Mesenchymal stem cell (in vitro differentiated cells and primary cell): ENCODE measurements at regions not wholly inside any gene's neighbourhood (a gene's known extent, or its start where the extent isn't known, plus 50 kb on each side); places are given as distances from the start of the nearest gene placed in this dataset.

Source experiments
- DNase-seq: peaks from one replicate; pipeline ENCODE4 v3.0.0-alpha.2; 2013
- H2AFZ ChIP-seq: one replicate; pipeline ENCODE4 v1.6.1; 2013; ENCODE audit warnings: low read depth, mild to moderate bottlenecking, control low read depth, inconsistent platforms, low read length, moderate library complexity
- H2AK5ac ChIP-seq: 2 replicates; pipeline ENCODE4 v1.6.1; 2013; ENCODE audit warnings: low read length, moderate library complexity, mild to moderate bottlenecking, inconsistent platforms; ENCODE audit not compliant: severe bottlenecking
- H2BK120ac ChIP-seq: one replicate; pipeline ENCODE4 v1.6.1; 2013; ENCODE audit warnings: low read depth, mild to moderate bottlenecking, inconsistent platforms, low read length, moderate library complexity
- H2BK12ac ChIP-seq, 2 experiments: one replicate each; pipeline ENCODE4 v1.6.1; 2013; ENCODE audit warnings: inconsistent platforms in 2 of 2, low read length in 2 of 2, mild to moderate bottlenecking in 2 of 2, moderate library complexity in 2 of 2, control low read depth in 1 of 2
- H2BK15ac ChIP-seq: one replicate; pipeline ENCODE4 v1.6.1; 2013; ENCODE audit warnings: mild to moderate bottlenecking, low read depth, inconsistent platforms; ENCODE audit not compliant: poor library complexity, severe bottlenecking
- H2BK5ac ChIP-seq: 2 replicates; pipeline ENCODE4 v1.6.1; 2013; ENCODE audit warnings: low read depth, mild to moderate bottlenecking, low read length, control low read depth, inconsistent platforms; ENCODE audit not compliant: poor library complexity, severe bottlenecking
- H3K14ac ChIP-seq, 2 experiments: one replicate each; pipeline ENCODE4 v1.6.1; 2013; ENCODE audit warnings: inconsistent platforms in 2 of 2, low read length in 2 of 2, control low read depth in 1 of 2, mild to moderate bottlenecking in 1 of 2, moderate library complexity in 1 of 2
- H3K18ac ChIP-seq, 2 experiments: one replicate each; pipeline ENCODE4 v1.6.1; 2013; ENCODE audit warnings: inconsistent platforms in 2 of 2, low read length in 2 of 2, control low read depth in 1 of 2, low read depth in 1 of 2, mild to moderate bottlenecking in 1 of 2
- H3K23ac ChIP-seq, 2 experiments: one replicate each; pipeline ENCODE4 v1.6.1; 2013; ENCODE audit warnings: inconsistent platforms in 2 of 2, low read length in 2 of 2, mild to moderate bottlenecking in 2 of 2, moderate library complexity in 2 of 2, control low read depth in 1 of 2
- H3K27ac ChIP-seq: 2 replicates; pipeline ENCODE4 v1.5.1; 2013; ENCODE audit warnings: mild to moderate bottlenecking, moderate library complexity, low read length, control low read depth, inconsistent platforms; ENCODE audit not compliant: poor library complexity, severe bottlenecking
- H3K27me3 ChIP-seq, 2 experiments: 2 replicates each; pipeline versions ENCODE4 v1.6.1 to v1.7.0; 2013; ENCODE audit warnings: low read length in 2 of 2, mild to moderate bottlenecking in 2 of 2, moderate library complexity in 2 of 2, control low read depth in 1 of 2, inconsistent platforms in 1 of 2; ENCODE audit not compliant: control insufficient read depth in 1 of 2, insufficient read depth in 1 of 2
- H3K36me3 ChIP-seq, 2 experiments: 2 replicates each; pipeline versions ENCODE4 v1.6.1 to v1.7.0; 2013; ENCODE audit warnings: low read length in 2 of 2, control low read depth in 1 of 2, inconsistent platforms in 1 of 2, low read depth in 1 of 2, mild to moderate bottlenecking in 1 of 2; ENCODE audit not compliant: insufficient read depth in 2 of 2, control insufficient read depth in 1 of 2
- H3K4ac ChIP-seq, 2 experiments: one replicate each; pipeline ENCODE4 v1.6.1; 2013; ENCODE audit warnings: inconsistent platforms in 2 of 2, low read length in 2 of 2, mild to moderate bottlenecking in 2 of 2, moderate library complexity in 2 of 2, control low read depth in 1 of 2, low read depth in 1 of 2
- H3K4me1 ChIP-seq: 2 replicates; pipeline ENCODE4 v1.6.1; 2013; ENCODE audit warnings: low read depth, low read length, control low read depth; ENCODE audit not compliant: control insufficient read depth, insufficient read depth
- H3K4me2 ChIP-seq: 2 replicates; pipeline ENCODE4 v1.6.1; 2013; ENCODE audit warnings: low read length, mild to moderate bottlenecking, inconsistent platforms; ENCODE audit not compliant: poor library complexity, severe bottlenecking
- H3K4me3 ChIP-seq, 2 experiments: 2 replicates each; pipeline versions ENCODE4 v1.5.1 to v1.7.0; 2013; ENCODE audit warnings: low read length in 2 of 2, mild to moderate bottlenecking in 2 of 2, control low read depth in 1 of 2, low read depth in 1 of 2; ENCODE audit not compliant: insufficient read depth in 1 of 2
- H3K79me1 ChIP-seq: replicated peaks from 2 replicates; pipeline ENCODE4 v1.6.1; 2013; ENCODE audit warnings: mild to moderate bottlenecking, control low read depth, low read length, inconsistent platforms; ENCODE audit not compliant: poor library complexity, severe bottlenecking
- H3K9ac ChIP-seq: 2 replicates; pipeline ENCODE4 v1.7.0; 2013; ENCODE audit warnings: mild to moderate bottlenecking, low read length, moderate library complexity
- H3K9me3 ChIP-seq: 2 replicates; pipeline ENCODE4 v1.7.0; 2013; ENCODE audit warnings: mild to moderate bottlenecking, low read length; ENCODE audit not compliant: control insufficient read depth
- H4K8ac ChIP-seq: one replicate; pipeline ENCODE4 v1.6.1; 2013; ENCODE audit warnings: inconsistent platforms, mild to moderate bottlenecking, low read length, moderate library complexity
- H4K91ac ChIP-seq: one replicate; pipeline ENCODE4 v1.6.1; 2013; ENCODE audit warnings: mild to moderate bottlenecking, low read length, inconsistent platforms
- WGBS: methylation state at CpG from one replicate; pipeline ENCODE4 v1.1.7; 2013; ENCODE audit warnings: mixed read lengths; 5-methylcytosine and 5-hydroxymethylcytosine counted together

- WGBS, result 96% methylated on average over 54 of the region's 54 CpGs
- Histone ChIP-seq H2BK5ac (no peak overlapping the region), H3K14ac (peak overlapping the region in 1 of 2 experiments; percentile 66), H4K91ac (peak overlapping the region; percentile 63), H3K4me1 (peaks cover 6% of the 10 kb centered on the region), H2BK12ac (peak overlapping the region; percentile 34 to 88), H3K4me3 (no peak overlapping the region), H4K8ac (peak overlapping the region; percentile 32), H3K36me3 (no peaks in the 10 kb centered on the region), H3K4ac (peak overlapping the region; percentile 46 to 52), H3K9ac (no peak overlapping the region), H3K4me2 (no peak overlapping the region), H3K9me3 (no peaks in the 10 kb centered on the region), H3K27me3 (no peaks in the 10 kb centered on the region), H3K79me1 (no peaks in the 10 kb centered on the region), H2AK5ac (no peak overlapping the region), H3K27ac (no peak overlapping the region), H3K18ac (peak overlapping the region in 1 of 2 experiments; percentile 73), H3K23ac (no peak overlapping the region), H2AFZ (no peak overlapping the region), H2BK120ac (peak overlapping the region; percentile 40), H2BK15ac (peak overlapping the region; percentile 29)
- DNase-seq, result no peak
Observed at GRCh38 chr7:22664988-22665798, 61.8 kb upstream of the IL6 start.

DNA sequence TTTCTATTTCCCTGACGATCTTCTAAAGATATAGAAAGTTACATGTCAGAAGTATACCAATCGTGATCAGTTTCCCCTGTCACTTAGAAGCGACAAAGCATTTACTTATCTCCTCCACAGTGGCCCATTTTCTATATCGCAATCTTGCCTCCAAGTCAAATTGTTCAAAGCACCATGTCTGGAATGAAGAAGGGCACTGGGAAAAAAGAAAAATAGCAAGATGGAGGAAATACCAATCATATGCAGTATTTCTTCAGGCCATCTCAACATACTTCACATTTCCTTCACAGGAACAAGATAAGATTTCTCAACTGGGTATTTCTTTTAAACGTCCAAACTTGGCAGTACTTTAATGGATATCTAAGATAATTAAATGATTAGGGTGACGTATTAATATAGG lies 63.3 kb upstream of the IL6 start:
- no peak overlapping the region for H3K18ac ChIP-seq
- no peak overlapping the region for H2AFZ ChIP-seq
- H3K36me3 ChIP-seq, result no peaks in the 10 kb centered on the region
- no peaks in the 10 kb centered on the region for H3K27me3 ChIP-seq
- H4K91ac ChIP-seq, result no peak overlapping the region
- H3K14ac ChIP-seq, result no peak overlapping the region
- H2AK5ac ChIP-seq, result no peak overlapping the region
- H2BK120ac ChIP-seq, result no peak overlapping the region
- H3K4me3 ChIP-seq, result no peak overlapping the region
- H3K4me1 ChIP-seq, result peaks cover 3% of the 10 kb centered on the region
- peaks cover 2% of the 10 kb centered on the region for H3K9me3 ChIP-seq
- H2BK15ac ChIP-seq, result no peak overlapping the region
- H2BK12ac ChIP-seq, result no peak overlapping the region
- no peak overlapping the region for H3K4me2 ChIP-seq
- no peak for DNase-seq
- no peak overlapping the region for H3K27ac ChIP-seq
- H3K23ac ChIP-seq, result no peak overlapping the region
- no peak overlapping the region for H4K8ac ChIP-seq
- no peak overlapping the region for H3K4ac ChIP-seq
- no peak overlapping the region for H2BK5ac ChIP-seq
- H3K9ac ChIP-seq, result no peak overlapping the region
- WGBS, result 92% methylated on average over 6 of the region's 6 CpGs
- no peaks in the 10 kb centered on the region for H3K79me1 ChIP-seq

DNA sequence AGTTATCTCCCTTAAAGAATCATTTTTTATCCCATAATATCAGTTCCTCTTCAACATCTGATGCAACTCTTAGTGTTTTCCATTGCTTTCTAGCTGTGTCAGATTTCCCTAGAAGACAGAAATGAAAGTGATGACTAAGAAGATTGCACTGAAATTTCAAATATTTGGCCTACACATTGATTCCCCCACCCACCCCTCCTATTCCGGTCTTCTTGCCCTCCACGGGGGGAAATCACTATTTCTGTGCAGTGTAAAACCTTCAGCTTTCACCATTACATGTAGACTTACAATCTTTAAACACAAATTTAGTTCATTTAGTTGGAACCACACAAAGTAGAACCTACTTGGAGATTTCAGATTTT lies 63.7 kb upstream of the IL6 start:
- H2BK12ac ChIP-seq, result no peak overlapping the region
- H3K14ac ChIP-seq, result no peak overlapping the region
- no peak overlapping the region for H4K91ac ChIP-seq
- H4K8ac ChIP-seq, result no peak overlapping the region
- no peak overlapping the region for H3K4ac ChIP-seq
- H3K23ac ChIP-seq, result no peak overlapping the region
- no peak overlapping the region for H2AFZ ChIP-seq
- H2BK120ac ChIP-seq, result no peak overlapping the region
- no peak overlapping the region for H3K4me2 ChIP-seq
- peak; percentile 72 for DNase-seq
- H3K9ac ChIP-seq, result peak overlapping the region; percentile 38
- 46% methylated on average over 2 of the region's 2 CpGs for WGBS
- no peak overlapping the region for H3K4me3 ChIP-seq
- H3K4me1 ChIP-seq, result peaks cover 3% of the 10 kb centered on the region
- H3K18ac ChIP-seq, result no peak overlapping the region
- no peak overlapping the region for H2BK15ac ChIP-seq
- no peaks in the 10 kb centered on the region for H3K27me3 ChIP-seq
- no peak overlapping the region for H2BK5ac ChIP-seq
- H3K9me3 ChIP-seq, result peaks cover 6% of the 10 kb centered on the region
- H3K79me1 ChIP-seq, result no peaks in the 10 kb centered on the region
- H2AK5ac ChIP-seq, result no peak overlapping the region
- no peaks in the 10 kb centered on the region for H3K36me3 ChIP-seq
- H3K27ac ChIP-seq, result no peak overlapping the region

DNA sequence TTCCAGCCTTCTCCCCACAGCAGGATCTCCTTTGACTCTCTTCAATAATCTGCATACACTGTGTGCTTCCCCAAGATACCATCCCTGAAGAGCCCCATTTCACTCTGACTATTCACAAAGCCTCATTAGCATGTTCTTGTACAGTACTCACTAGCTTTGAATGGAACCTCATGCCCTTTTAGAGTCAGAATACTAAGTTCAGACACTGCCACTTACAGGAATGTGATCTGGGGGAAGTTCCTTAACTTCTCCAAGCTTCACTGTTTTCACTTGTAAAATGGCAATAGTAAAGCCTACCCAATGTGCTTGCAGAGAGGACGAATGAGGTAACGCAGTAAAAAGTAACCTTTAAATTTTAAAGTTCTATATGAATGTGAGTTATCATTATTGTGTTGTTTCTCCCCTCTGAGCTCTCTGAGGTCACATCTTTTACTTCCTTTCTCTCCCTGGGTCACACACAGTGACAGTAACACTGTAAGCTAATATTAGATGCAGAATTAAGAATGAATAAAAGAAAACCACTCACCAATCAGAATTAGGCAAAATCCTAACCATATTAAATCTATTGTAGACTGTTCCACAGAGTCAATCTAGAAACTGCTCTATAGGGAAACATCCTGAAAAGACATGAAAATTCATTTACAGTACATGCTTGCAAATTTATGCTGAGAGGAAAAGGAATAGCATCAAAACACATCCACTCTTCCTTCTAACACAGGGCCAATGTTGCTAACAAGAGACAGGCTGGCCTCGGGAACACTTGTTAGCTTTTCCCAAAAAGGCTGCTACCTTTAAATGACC lies 64.2 kb upstream of the IL6 start:
- no peak overlapping the region for H3K4me2 ChIP-seq

More for the DNA sequence above, 64.2 kb upstream of the IL6 start:
- DNase-seq, result no peak
- peak overlapping the region; percentile 52 for H2BK120ac ChIP-seq
- no peak overlapping the region for H2AFZ ChIP-seq
- no peaks in the 10 kb centered on the region for H3K79me1 ChIP-seq
- H2AK5ac ChIP-seq, result peak overlapping the region; percentile 5
- H3K36me3 ChIP-seq, result no peaks in the 10 kb centered on the region
- no peaks in the 10 kb centered on the region for H3K27me3 ChIP-seq
- peak overlapping the region; percentile 77 for H2BK15ac ChIP-seq
- peaks cover 3% of the 10 kb centered on the region for H3K4me1 ChIP-seq
- peak overlapping the region; percentile 38 for H3K9ac ChIP-seq
- H3K9me3 ChIP-seq, result peaks cover 11% of the 10 kb centered on the region
- H4K8ac ChIP-seq, result peak overlapping the region; percentile 67
- H3K4ac ChIP-seq, result peak overlapping the region; percentile 4 to 40
- H3K4me3 ChIP-seq, result no peak overlapping the region
- H4K91ac ChIP-seq, result peak overlapping the region; percentile 82
- H2BK12ac ChIP-seq, result peak overlapping the region in 1 of 2 experiments; percentile 21
- no peak overlapping the region for H3K23ac ChIP-seq
- WGBS, result 91% methylated on average over 1 of the region's 3 CpGs
- no peak overlapping the region for H2BK5ac ChIP-seq
- H3K27ac ChIP-seq, result no peak overlapping the region
- H3K18ac ChIP-seq, result peak overlapping the region in 1 of 2 experiments; percentile 55
- peak overlapping the region in 1 of 2 experiments; percentile 53 for H3K14ac ChIP-seq
